Panc1 (cell line): ENCODE measurements at regions not wholly inside any gene's neighbourhood (a gene's known extent, or its start where the extent isn't known, plus 50 kb on each side); places are given as distances from the start of the nearest gene placed in this dataset.
"Not testable (repeated sequence)": the region's sequence is repeated elsewhere in the genome, so short reads cannot be mapped to it uniquely, and the experiment has no call there.

ENCODE experiments used
- ATAC-seq: fragments of 200-7000 bp; cut with Tn5 transposase; 2 replicates; pipeline ENCODE4 v1.9.1; 2020; ENCODE audit warnings: mild to moderate bottlenecking, moderate library complexity
- BruUV-seq: library from RNA; stranded (reverse); fragments of 400-500 nt; replicated peaks from 2 replicates; lab custom pipeline; 2021; lab: Mats Ljungman, UMichigan
- CTCF ChIA-PET: fragments of 300-600 bp; sonication (Branson Sonifier 250); formaldehyde crosslinking; loops from one replicate; lab custom pipeline; 2022; ENCODE audit warnings: antibody characterized with exemption; lab: Charles Lee
- POLR2A ChIA-PET: fragments of 300-600 bp; sonication (Branson Sonifier 250); formaldehyde crosslinking; loops from one replicate; lab custom pipeline; 2022; ENCODE audit warnings: antibody characterized with exemption; lab: Charles Lee
- DNase-seq: peaks from one replicate; pipeline ENCODE4 v3.0.0-alpha.2; 2010; ENCODE audit warnings: low read depth, low spot score
- H3K27ac ChIP-seq: 2 replicates; pipeline ENCODE4 v1.5.1; 2011; ENCODE audit warnings: mild to moderate bottlenecking, low read length, inconsistent platforms
- H3K27me3 ChIP-seq: fragments of 200-500 bp; sonication (Bioruptor generic); 2 replicates; pipeline ENCODE4 v1.6.0; 2014; ENCODE audit warnings: low read length, inconsistent platforms; ENCODE audit not compliant: control insufficient read depth, insufficient read depth
- H3K36me3 ChIP-seq: fragments of 200-500 bp; sonication (Bioruptor generic); 2 replicates; pipeline ENCODE4 v1.5.1; 2014; ENCODE audit warnings: inconsistent platforms, mild to moderate bottlenecking, low read length, moderate library complexity; ENCODE audit not compliant: control insufficient read depth, insufficient read depth
- H3K4me1 ChIP-seq: 2 replicates; pipeline ENCODE4 v1.5.1; 2011; ENCODE audit warnings: inconsistent platforms, mild to moderate bottlenecking, low read length, moderate library complexity; ENCODE audit not compliant: control insufficient read depth, insufficient read depth
- H3K4me3 ChIP-seq, 2 experiments: 2 replicates each; pipeline ENCODE4 v1.5.1; 2011 to 2012; ENCODE audit warnings: low read depth in 2 of 2, low read length in 2 of 2, mild to moderate bottlenecking in 2 of 2, inconsistent platforms in 1 of 2, moderate library complexity in 1 of 2
- H3K9me3 ChIP-seq: fragments of 200-500 bp; sonication (Bioruptor generic); 2 replicates; pipeline ENCODE4 v1.5.1; 2014; ENCODE audit warnings: low read depth, mild to moderate bottlenecking, inconsistent platforms, low read length, moderate library complexity; ENCODE audit not compliant: control insufficient read depth, insufficient read depth
- POLR2AphosphoS5 ChIP-seq: IDR thresholded peaks from 2 replicates; pipeline ENCODE4 v1.6.1; 2012; ENCODE audit warnings: mild to moderate bottlenecking, low read depth, low read length, moderate library complexity
- REST ChIP-seq, 2 experiments: IDR thresholded peaks; 2 replicates each; pipeline ENCODE4 v1.6.1; 2011 to 2012; ENCODE audit warnings: low read depth in 2 of 2, control low read depth in 1 of 2, low read length in 1 of 2, mild to moderate bottlenecking in 1 of 2, moderate library complexity in 1 of 2; ENCODE audit not compliant: insufficient read depth in 1 of 2
- SIN3A ChIP-seq: IDR thresholded peaks from 2 replicates; pipeline ENCODE4 v1.6.1; 2012; ENCODE audit warnings: low read depth, mild to moderate bottlenecking, low read length, moderate library complexity, borderline replicate concordance; ENCODE audit not compliant: insufficient read depth
- TCF7L2 ChIP-seq: IDR thresholded peaks from 2 replicates; pipeline ENCODE4 v1.6.1; 2011; ENCODE audit warnings: mild to moderate bottlenecking, low read depth, low read length, inconsistent platforms
- in situ Hi-C: cut with HindIII; loops from 2 replicates; pipeline ENCODE4 v1.10.0; 2016; ENCODE audit warnings: low sequenced_read_pairs, low pct_unique_long_range_greater_than_20kb
- intact Hi-C: fragments of 100-400 bp; cut with micrococcal nuclease; formaldehyde crosslinking; loops from one replicate; pipeline ENCODE4 v1.10.0; 2022; ENCODE audit not compliant: unreplicated experiment
- TF ChIP-seq, protein P1 (sequence below): fragments of 450-650 bp; IDR thresholded peaks from 2 replicates; pipeline ENCODE4 v1.5.1; 2017; ENCODE audit warnings: mild to moderate bottlenecking

DNA sequence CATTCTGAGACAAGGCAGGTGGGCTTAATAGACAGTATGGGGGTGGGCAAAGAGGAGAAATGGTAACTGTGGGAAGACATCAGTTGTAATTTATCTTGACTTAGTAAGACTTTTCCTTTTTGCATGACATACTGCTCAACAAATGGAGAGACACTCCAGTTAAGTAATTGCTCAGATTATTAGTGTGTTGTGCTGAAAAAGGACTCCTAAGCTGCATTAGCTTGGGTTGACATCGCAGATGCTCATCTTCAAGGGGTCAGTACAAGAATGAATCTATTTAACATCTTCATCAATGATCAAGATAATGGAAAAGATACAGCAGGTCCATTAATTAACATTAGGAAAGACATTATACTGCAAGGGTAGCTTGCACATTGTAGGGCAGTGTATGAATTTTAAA is 181.1 kb upstream of the ELAVL2 start:
- no peaks in the 10 kb centered on the region for H3K27me3 ChIP-seq
- TF ChIP-seq REST (IDR thresholded peaks at IDR 0.05; ENCODE audit: insufficient read depth in 1 of 2, low read depth in 2 of 2, low read length in 1 of 2): no peak
- no peak for TF ChIP-seq POLR2AphosphoS5
- TF ChIP-seq SIN3A: no peak
- no peak for TF ChIP-seq TCF7L2
- TF ChIP-seq, protein P1, sequence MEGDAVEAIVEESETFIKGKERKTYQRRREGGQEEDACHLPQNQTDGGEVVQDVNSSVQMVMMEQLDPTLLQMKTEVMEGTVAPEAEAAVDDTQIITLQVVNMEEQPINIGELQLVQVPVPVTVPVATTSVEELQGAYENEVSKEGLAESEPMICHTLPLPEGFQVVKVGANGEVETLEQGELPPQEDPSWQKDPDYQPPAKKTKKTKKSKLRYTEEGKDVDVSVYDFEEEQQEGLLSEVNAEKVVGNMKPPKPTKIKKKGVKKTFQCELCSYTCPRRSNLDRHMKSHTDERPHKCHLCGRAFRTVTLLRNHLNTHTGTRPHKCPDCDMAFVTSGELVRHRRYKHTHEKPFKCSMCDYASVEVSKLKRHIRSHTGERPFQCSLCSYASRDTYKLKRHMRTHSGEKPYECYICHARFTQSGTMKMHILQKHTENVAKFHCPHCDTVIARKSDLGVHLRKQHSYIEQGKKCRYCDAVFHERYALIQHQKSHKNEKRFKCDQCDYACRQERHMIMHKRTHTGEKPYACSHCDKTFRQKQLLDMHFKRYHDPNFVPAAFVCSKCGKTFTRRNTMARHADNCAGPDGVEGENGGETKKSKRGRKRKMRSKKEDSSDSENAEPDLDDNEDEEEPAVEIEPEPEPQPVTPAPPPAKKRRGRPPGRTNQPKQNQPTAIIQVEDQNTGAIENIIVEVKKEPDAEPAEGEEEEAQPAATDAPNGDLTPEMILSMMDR: no peak
- no peak for DNase-seq
- ATAC-seq: no peak
- H3K9me3 ChIP-seq: no peaks in the 10 kb centered on the region
- in situ Hi-C loops: no loop called here
- POLR2A ChIA-PET: no interaction called here
- CTCF ChIA-PET: no interaction called here
- no peak overlapping the region for H3K4me3 ChIP-seq
- H3K4me1 ChIP-seq: no peaks in the 10 kb centered on the region
- H3K27ac ChIP-seq: no peak overlapping the region
- H3K36me3 ChIP-seq: no peaks in the 10 kb centered on the region
- BruUV-seq: no TSS peak
- intact Hi-C loops: loop anchor here (2.0 kb wide), 1 partner anchor 22 kb away; no protein-coding TSS in a partner anchor

- BruUV-seq, intact Hi-C loops, H3K27me3 ChIP-seq, H3K9me3 ChIP-seq, POLR2A ChIA-PET, ATAC-seq, H3K27ac ChIP-seq, H3K4me3 ChIP-seq, CTCF ChIA-PET, H3K4me1 ChIP-seq, in situ Hi-C loops, DNase-seq, H3K36me3 ChIP-seq: not testable (repeated sequence)
These were observed 165.8 kb upstream of the ELAVL2 start for GRCh38 chr9:23991874-23992273.

- in situ Hi-C loops: no loop called here
- DNase-seq (no peak), ATAC-seq (no peak)
- H3K36me3 ChIP-seq: no peaks in the 10 kb centered on the region
- ChIA-PET POLR2A (no interaction called here), CTCF (no interaction called here)
- no peaks in the 10 kb centered on the region for H3K9me3 ChIP-seq
- H3K27me3 ChIP-seq: no peaks in the 10 kb centered on the region
- H3K4me1 ChIP-seq: no peaks in the 10 kb centered on the region
- no peak for TF ChIP-seq SIN3A
- H3K27ac ChIP-seq: no peak overlapping the region
- H3K4me3 ChIP-seq: no peak overlapping the region
- BruUV-seq: no TSS peak
- intact Hi-C loops: no loop called here
These were observed 153.5 kb upstream of the ELAVL2 start for GRCh38 chr9:23979491-23979890.
